NCI-H2107 treated with DMSO at 0.1 percent for 48 hours (cell line): ENCODE measurements at regions not wholly inside any gene's neighbourhood (a gene's known extent, or its start where the extent isn't known, plus 50 kb on each side); places are given as distances from the start of the nearest gene placed in this dataset.

Source experiments
- DNase-seq: peaks from one replicate; lab custom pipeline; 2025; ENCODE audit not compliant: unreplicated experiment; lab: John Stamatoyannopoulos, UW

DNA sequence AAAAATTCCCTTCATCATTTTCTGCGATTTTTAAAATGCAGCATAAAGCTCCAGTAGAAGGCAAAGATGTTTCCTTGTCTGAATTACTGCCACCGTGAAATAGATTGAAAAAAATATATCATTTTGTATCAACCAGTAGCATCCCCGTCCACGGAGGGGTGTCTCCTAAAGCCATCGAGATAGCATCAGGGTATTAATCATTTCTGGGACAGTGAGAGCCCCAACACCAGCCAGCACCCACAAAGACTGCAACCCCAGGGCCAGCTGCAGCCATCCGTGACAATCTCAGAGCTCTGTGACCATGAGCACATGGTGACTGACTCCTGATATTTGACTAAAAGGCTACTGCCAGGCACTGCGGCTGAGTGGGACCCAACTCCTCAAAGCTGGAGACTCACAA lies 64.1 kb upstream of the SIX3 start:
- DNase-seq, result no peak

GRCh38 chr2:44879269-44880124 lies 62.0 kb upstream of the SIX3 start:
- no peak for DNase-seq

DNA sequence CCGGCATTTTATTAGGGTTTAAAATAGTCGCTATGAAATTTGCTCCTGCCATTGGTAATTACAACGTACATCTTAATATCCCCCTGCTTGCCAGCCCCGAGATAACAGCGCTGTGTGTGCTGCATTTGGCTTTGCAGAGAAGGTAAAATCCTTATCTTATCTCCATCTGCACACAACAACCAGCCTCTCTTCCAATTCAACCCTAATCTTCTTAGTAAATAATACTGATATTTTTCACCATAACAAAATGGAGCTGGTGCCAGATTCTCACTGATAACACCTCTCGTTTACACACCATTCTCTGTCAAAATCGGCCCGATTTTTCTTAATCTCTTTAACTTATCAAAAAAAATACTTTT lies 61.4 kb upstream of the SIX3 start:
- no peak for DNase-seq

- no peak for DNase-seq
Measured at GRCh38 chr2:44881856-44882255, 59.6 kb upstream of the SIX3 start.

- no peak for DNase-seq
Measured at GRCh38 chr2:44883356-44883755, 58.1 kb upstream of the SIX3 start.

DNA sequence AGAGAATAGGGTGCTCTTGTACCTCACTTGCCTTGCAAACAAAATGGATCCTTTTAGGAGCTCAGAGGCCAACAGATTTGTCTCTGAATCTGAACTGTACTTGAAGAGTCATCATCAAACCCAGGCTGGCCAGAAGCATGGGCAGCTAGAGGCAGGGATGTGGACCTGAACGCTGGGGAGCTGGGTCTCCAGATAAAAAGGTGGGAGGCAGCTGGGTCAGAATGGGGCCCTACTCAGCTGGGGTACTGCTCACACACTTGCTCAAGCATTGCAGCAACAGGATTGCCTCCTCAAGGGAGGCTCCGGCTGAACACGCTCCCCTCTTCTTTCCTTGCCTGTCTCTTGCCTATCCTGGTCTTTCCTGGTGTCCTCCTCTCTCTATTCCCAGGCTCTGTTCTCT lies 57.3 kb upstream of the SIX3 start:
- DNase-seq, result no peak

DNA sequence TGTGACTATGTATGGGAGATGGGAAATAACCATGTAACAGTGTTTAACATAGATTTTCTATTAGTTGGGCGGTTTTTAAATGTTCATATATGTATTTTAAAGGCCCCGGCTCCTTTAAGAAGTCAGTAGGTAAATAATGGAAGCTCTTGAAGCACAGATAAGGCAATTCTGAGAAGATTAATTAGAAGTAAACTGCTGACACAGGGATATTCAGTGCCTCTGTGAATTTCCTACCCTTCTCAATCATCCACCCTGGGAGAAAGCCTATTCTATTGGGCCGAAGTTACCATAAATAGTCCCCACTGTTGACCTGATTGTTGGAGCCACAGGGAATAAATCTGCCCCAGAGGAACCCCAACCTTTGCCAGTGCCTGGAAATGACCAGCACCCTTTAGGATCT lies 56.8 kb upstream of the SIX3 start:
- DNase-seq, result no peak

- DNase-seq, result no peak
Measured at GRCh38 chr2:44886414-44886813, 55.1 kb upstream of the SIX3 start.

GRCh38 chr2:44889096-44889495 lies 52.4 kb upstream of the SIX3 start:
- no peak for DNase-seq
